Thyroid gland (tissue), 4 donors: ENCODE measurements at regions not wholly inside any gene's neighbourhood (a gene's known extent, or its start where the extent isn't known, plus 50 kb on each side); places are given as distances from the start of the nearest gene placed in this dataset.

ENCODE experiments used
- POLR2A ChIP-seq, 2 donors: fragments of 450-650 bp; IDR thresholded peaks; one replicate each; pipeline ENCODE4 v1.6.1; 2017; ENCODE audit warnings: antibody characterized with exemption in 2 of 2, mild to moderate bottlenecking in 2 of 2, moderate library complexity in 1 of 2
- TF ChIP-seq, protein P1 (sequence below), 6 experiments: fragments of 200-600 bp in 3 of 6; fragments of 450-650 bp in 3 of 6; sonication (generic) in 3 of 6; IDR thresholded peaks; one replicate each; pipeline ENCODE4 v1.5.1; 2016 to 2019; ENCODE audit warnings: antibody characterized with exemption in 6 of 6, mild to moderate bottlenecking in 2 of 6, inconsistent platforms in 1 of 6, moderate library complexity in 1 of 6

GRCh38 chr16:27708651-27709050, 158.7 kb downstream of the KATNIP start:
- TF ChIP-seq POLR2A (IDR thresholded peaks at IDR 0.05) = no peak
- TF ChIP-seq, protein P1, sequence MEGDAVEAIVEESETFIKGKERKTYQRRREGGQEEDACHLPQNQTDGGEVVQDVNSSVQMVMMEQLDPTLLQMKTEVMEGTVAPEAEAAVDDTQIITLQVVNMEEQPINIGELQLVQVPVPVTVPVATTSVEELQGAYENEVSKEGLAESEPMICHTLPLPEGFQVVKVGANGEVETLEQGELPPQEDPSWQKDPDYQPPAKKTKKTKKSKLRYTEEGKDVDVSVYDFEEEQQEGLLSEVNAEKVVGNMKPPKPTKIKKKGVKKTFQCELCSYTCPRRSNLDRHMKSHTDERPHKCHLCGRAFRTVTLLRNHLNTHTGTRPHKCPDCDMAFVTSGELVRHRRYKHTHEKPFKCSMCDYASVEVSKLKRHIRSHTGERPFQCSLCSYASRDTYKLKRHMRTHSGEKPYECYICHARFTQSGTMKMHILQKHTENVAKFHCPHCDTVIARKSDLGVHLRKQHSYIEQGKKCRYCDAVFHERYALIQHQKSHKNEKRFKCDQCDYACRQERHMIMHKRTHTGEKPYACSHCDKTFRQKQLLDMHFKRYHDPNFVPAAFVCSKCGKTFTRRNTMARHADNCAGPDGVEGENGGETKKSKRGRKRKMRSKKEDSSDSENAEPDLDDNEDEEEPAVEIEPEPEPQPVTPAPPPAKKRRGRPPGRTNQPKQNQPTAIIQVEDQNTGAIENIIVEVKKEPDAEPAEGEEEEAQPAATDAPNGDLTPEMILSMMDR (IDR thresholded peaks at IDR 0.05) = no peak
